HG03571 (cell line): ENCODE measurements at regions not wholly inside any gene's neighbourhood (a gene's known extent, or its start where the extent isn't known, plus 50 kb on each side); places are given as distances from the start of the nearest gene placed in this dataset.

Source experiments
- ATAC-seq: cut with Tn5 transposase; IDR thresholded peaks from one replicate; pipeline ENCODE4 v1.9.1; 2021; ENCODE audit not compliant: unreplicated experiment

DNA sequence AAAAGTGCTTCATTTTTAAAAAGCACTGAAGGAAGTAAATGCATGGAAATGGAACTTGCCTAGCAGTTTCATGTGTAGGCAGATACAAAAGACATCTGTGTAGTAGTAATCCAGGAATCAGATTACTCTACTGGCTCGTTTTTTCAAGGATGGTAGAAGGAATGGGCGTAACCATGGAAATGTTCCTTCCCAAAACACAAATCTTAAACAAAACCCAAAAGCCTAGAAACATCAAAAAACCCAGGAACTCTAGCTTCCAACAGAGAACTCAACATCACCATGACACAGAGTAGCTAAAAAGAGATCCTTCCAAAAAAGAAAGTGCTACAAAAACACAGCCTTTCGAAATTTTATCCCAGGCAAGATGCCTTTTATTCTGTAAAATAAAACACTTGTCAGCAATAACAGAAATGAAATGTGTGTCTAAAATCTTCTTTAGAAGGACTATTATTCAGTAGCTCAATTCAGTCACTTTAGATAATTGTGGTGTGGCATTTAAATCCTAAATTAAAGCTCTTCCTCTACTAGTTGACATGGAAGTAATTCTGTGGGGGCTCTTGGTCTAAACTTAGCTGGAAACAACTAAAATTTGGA lies 81.7 kb downstream of the FAM217A start:
- no peak for ATAC-seq

DNA sequence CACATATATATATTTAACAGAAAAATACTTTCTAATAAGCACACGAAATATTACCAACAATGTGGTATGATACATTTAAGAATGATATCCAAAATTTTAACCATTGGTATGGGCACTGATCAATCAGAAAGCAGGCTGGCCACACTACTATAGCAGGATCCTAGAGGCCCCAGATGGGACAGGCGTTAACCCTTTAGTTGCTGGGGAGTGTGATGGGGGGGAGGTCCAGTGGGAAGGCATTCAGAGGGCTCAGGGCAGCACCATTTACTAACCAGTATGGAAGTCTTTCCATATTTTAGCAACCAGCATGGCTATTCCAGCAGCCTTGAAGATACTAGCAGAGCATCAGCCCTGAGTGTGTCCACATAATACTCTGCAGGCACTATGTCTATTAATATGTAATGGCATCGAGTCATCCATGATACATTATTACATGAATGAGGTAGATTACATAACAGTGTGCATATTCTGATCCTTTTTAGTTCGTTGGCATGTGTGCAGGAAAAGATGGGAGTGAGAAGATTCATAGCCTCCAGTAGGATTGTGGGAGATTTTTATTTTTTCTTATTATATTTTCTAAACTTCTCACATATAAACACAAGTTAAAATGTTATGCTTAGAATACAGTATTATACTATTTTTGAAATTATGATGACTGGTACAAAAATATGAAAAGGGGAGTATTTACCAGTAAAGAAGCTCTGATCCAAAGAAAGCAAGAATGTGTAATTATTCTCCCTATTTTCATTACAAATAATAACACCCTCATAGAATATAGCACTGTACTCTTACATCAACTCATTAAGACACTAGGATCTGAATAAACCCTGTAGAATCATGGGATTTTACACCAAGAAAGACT lies 78.9 kb downstream of the FAM217A start:
- no peak for ATAC-seq

DNA sequence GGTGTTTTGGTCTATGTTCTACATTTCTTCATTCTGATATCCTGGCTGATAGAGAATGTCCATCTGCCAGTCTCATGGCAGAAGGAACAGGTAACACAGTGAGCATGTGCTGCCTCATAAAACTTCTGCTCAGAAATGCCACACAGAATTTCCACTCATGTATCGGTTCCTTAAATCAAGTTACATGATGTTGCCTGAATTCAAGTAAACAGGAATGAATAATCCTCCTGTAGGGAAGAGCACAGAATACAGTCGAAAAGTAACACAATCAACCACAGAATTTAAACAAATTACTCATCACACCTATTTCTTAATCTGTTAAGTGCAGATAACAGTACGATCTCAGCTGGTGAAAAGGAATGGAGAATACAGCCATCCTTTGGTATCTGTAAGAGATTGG lies 74.7 kb downstream of the FAM217A start:
- no peak for ATAC-seq

DNA sequence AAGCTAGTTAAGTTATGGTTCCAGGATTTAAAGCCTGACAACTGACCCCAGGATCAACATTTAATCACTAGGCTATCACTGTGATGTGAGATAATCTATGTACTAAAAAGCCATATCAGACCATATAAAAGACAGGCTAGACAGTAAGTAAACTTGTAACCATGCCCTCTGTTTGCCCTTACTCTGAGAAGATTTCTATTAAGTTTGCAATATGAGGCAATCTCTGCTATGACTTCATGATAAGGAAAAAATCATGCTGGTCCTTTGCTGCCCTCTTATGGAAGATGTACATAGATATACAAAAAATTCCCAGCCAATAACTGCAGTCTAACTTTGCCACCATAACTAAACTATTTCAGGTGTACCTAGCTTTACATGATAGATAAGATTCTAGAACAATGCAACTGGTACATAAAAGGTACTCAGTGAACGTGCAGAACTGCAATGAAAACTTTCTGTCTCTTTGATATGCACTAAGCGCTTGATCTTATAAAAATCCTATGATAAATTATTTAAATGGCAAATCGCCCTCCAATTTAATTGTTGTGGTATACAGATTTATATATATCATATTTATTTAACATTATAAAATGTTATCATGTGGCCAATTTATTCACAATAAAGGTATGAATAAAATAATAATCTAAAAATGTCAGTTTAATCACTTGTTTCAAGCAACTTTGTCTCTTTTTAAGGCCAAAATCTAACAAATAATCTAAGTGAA lies 70.5 kb downstream of the FAM217A start:
- no peak for ATAC-seq

DNA sequence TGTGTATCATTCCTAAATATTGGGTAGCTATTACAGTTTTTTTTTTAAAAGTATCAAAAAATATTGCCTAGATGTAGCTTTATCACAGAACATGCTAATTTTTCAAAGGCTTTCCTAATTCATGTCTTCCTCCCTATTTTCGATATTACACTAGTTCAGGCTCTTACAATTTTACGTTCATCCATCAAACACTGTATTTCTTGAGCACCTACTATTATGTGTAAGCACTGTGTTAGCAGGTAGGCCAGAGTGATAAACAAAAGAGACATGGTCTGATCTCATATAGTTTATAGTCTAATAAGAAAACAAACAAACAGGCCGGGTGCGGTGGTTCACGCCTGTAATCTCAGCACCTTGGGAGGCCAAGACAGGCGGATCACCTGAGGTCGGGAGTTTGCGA lies 69.5 kb downstream of the FAM217A start:
- no peak for ATAC-seq

DNA sequence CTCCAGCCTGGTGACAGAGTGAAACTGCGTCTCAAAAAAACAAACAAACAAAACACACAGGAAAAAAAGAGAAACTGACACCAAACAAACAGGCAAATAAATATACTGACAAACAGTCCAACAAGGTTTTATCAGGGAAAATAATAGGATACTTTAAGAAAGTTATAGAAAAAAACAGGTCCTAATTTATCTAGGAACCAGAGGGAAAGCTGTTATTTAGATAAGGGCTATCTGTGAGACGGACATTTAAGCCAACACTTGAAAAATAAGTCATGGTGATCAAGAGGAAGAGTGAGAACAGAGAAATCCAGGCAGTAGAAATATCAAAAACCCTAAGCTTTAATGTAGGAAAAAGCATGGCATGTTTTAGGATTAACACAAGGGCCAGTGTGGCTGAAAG lies 68.9 kb downstream of the FAM217A start:
- ATAC-seq, result no peak

DNA sequence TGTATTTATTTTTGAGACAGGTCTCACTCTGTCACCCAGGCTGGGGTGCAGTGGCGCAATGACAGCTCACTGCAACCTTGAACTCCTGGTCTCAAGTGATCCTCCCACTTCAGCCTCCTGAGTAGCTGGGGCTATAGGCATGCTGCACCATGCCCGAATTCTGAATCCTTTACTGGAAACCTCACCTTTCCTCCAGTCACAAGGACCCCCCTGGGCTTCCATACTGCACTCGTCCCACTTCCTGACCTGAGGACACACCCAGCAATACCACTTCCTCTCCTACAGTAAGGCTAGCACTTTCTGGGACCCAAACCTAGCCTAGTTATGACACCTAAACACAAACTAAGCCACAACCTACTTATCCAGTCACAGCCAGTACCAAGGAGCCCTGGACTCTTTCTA lies 68.2 kb downstream of the FAM217A start:
- peak; percentile 48 for ATAC-seq

DNA sequence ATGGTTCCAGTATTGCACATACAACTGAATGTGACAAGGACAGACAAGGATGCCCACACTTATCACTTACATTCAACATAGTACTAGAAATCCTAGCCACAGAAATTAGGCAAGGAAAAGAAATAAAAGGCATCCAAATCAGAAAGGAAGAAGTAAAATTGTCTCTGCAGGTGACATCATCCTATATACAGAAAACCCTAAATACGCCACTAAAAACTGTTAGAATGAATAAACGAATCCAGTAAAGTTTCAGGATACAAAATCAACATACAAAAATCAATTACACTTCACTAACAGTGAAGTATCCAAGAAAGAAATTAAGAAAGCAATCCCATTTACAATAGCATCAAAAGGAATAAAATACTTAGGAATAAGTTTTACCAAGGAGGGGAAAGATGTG lies 66.1 kb downstream of the FAM217A start:
- no peak for ATAC-seq

DNA sequence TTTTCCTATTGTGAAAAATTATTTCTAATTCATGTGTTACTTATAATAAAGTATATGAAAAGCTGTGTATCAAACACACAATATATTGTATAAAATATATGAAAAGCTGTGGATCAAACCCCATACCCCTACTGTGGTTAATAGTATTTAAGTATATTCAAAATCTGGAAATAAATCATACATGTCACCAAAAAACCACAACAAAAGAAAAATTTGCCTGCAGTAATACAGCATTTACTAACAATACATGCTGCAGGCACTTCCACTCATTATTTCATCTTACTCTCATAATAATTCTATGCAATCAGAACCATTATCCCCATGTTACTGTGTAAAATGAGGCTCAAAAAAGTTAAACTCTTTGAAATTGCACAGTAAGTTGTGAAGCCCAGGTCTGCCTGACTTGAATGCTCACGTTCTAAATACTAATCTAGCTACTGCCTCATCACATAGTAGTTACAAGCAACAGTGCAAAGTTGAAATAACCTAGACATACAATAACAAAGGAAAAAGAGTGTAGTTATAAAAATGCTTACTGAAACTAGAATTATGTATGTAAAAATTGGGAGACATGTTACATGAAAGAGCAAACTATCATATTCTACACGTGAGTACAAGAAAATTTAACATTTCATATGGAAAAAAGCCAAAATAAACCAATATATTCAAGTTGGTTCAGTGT lies 61.7 kb downstream of the FAM217A start:
- ATAC-seq, result no peak

DNA sequence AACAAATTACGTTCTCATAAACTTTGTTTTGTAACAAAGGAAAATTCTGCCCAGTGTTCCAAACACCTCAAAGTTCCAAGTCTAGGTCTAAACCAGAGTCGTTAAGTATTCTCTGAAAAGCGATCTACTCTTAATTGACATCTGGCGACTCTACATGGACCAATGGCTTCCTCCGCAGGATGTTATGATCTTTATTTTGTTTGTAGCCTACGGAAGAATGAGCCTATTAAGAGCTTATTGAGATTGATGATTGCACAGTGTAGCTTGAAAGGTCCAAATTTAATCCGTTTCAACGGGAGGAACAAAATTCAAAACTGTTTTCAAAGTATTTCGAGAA lies 61.1 kb downstream of the FAM217A start:
- ATAC-seq, result no peak

DNA sequence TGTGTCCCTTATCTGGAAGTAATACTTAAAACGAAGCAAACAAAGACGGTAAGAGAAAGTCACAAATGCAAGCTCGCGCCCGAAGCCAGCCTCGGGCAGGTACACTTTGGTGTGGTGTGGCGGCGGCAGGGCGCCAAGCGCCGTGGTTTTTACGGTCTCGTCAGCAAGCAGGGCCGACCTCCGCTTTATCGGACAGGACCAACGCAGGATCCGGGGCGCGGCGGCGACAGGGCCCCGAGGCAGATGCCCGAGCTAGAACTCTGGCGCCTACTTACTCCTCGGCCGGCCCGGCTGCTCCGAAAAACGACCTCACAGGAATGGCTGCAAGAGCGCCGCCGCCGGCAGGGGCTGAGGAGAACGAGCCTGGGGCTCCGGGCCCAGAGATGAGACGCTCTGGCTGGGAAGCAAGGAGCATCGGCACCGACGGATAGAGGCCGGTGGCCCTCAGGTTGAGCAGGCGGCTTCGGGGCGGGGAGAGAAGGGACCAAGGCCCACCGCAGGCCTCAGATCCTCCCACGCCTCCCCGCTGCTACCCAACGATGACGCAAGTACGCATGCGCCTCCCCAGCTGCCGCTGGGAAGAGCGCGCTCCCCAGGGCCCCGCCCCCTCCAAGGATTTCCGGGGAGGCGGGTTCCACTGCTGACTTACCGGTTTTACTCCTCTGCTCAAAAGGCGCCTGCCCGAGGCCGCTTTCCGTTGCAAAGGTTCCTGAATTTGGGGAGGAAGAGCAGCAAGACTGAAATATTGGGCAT lies 60.6 kb downstream of the FAM217A start:
- peak; percentile 65 for ATAC-seq
